ENCODE measurements at regions not wholly inside any gene's neighbourhood (a gene's known extent, or its start where the extent isn't known, plus 50 kb on each side); places are given as distances from the start of the nearest gene placed in this dataset.

DNA sequence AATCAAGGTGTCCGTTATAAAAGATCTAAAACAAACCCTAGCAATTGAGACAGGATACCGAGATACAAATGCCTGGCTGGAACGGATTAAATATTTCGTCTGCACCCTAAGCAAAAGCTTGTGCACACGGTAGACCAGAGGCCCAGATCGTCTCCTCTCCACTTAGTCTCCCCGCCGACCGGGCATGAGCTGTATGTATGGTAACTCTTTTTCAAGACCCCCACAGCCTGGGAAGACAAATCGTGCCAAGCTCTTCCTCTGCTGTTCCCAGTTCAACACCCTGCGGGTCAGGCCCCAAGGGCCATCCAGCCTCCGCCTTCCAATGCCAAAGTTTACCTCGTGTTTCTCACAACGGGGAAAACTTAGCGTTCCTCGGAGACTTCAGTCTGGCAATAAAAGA is 285.7 kb upstream of the GALNT17 start:
- TF ChIP-seq, protein P1, sequence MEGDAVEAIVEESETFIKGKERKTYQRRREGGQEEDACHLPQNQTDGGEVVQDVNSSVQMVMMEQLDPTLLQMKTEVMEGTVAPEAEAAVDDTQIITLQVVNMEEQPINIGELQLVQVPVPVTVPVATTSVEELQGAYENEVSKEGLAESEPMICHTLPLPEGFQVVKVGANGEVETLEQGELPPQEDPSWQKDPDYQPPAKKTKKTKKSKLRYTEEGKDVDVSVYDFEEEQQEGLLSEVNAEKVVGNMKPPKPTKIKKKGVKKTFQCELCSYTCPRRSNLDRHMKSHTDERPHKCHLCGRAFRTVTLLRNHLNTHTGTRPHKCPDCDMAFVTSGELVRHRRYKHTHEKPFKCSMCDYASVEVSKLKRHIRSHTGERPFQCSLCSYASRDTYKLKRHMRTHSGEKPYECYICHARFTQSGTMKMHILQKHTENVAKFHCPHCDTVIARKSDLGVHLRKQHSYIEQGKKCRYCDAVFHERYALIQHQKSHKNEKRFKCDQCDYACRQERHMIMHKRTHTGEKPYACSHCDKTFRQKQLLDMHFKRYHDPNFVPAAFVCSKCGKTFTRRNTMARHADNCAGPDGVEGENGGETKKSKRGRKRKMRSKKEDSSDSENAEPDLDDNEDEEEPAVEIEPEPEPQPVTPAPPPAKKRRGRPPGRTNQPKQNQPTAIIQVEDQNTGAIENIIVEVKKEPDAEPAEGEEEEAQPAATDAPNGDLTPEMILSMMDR (IDR thresholded peaks at IDR 0.05; ENCODE audit: low read depth, low read length): no peak
- no peak overlapping the region for H3K4me3 ChIP-seq (replicated peaks in 1 of 2; ENCODE audit: low read depth in 2 of 2, low read length in 2 of 2)
- no peak for DNase-seq (ENCODE audit: low read depth in 2 of 2)

DNA sequence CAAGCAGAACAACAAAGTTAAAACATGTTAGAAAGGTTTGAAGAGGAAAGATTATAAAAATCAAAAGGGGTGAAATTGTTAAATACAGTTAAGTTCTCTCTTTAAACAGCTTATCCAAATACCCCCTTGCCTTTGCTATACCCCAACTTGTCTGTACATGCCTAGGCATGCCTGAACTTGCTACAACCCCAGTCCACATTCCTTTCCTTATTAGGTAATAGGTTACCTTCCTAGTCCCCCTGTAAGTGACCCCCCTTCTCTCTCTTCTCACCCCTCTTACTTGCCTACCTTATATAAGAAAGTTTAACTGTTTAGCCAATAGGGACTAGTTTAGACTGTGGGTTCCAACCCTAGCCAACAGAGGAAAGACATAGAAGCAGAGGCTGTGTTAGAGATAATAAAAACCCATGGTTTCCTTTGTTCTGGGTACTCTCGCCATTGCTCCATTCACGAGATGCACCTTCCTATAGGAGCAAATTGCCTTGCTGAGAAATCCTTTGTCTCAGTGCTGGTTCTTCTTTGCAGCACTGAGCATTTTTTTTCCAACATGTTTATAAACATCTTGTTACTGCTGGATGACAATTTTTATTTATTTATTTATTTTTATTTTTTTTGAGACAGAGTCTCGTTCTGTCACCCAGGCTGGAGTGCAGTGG is 282.2 kb upstream of the GALNT17 start:
- no peak for DNase-seq (ENCODE audit: low read depth in 2 of 2)
- TF ChIP-seq, protein P1 (IDR thresholded peaks at IDR 0.05; ENCODE audit: low read depth, low read length): no peak
- no peak overlapping the region for H3K4me3 ChIP-seq (replicated peaks in 1 of 2; ENCODE audit: low read depth in 2 of 2, low read length in 2 of 2)

DNA sequence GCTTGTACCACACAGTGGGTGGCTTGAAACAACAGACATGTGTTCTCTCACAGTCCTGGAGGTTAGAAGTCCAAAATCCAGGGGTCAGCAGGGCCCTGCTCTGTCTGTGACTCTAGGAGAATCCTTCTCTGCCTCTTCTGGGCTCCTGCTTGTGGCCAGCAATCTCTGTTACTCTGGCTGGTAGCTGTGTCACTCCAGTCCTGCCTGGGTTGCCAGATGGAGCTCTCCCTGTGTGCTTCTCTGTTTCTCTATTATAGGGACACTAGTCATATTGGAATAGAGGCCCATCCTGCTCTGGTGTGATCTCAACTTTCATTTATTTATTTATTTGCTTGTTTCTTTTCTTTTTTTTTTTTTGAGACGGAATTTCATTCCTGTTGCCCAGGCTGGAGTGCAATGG is 276.6 kb upstream of the GALNT17 start:
- TF ChIP-seq, protein P1 (IDR thresholded peaks at IDR 0.05; ENCODE audit: low read depth, low read length): no peak
- DNase-seq (ENCODE audit: low read depth in 2 of 2): no peak
- no peak overlapping the region for H3K4me3 ChIP-seq (replicated peaks in 1 of 2; ENCODE audit: low read depth in 2 of 2, low read length in 2 of 2)

DNA sequence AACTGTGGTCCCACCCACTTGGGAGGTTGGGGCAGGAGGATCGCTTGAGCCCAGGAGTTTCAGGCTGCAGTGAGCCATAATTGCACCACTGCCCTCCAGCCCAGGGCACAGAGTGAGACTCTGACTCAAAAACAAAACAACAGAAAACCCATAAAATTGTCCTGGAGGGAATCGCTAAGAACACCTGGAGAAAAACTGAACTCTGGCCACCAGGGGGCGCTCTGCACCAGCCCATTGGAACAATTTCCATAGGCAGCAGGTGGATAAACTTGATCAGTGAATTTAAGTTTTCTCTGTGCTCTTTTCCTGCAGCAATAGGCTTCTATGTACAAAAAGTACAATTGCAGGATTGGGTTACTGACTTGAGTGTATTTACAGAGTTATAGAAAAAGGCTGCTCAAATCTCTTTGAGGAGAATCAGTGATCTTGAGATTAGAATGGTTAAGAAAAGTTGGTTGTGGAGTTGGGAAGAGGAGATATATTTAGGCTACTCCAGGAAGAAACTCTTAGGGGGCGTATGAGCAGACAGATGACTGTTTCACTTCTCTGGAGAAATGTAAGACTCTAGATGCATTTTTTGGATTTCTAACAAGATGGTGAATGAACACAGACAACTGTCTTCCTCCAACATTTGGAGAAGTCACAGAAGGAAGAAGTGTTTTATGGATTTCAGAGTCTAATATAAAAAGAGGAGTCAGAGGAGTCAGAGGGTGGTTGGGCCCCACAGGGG is 274.9 kb upstream of the GALNT17 start:
- TF ChIP-seq, protein P1 (IDR thresholded peaks at IDR 0.05; ENCODE audit: low read depth, low read length): peak; percentile 73
- no peak overlapping the region for H3K4me3 ChIP-seq (replicated peaks in 1 of 2; ENCODE audit: low read depth in 2 of 2, low read length in 2 of 2)
- peak; percentile 63 to 68 for DNase-seq (ENCODE audit: low read depth in 2 of 2)

DNA sequence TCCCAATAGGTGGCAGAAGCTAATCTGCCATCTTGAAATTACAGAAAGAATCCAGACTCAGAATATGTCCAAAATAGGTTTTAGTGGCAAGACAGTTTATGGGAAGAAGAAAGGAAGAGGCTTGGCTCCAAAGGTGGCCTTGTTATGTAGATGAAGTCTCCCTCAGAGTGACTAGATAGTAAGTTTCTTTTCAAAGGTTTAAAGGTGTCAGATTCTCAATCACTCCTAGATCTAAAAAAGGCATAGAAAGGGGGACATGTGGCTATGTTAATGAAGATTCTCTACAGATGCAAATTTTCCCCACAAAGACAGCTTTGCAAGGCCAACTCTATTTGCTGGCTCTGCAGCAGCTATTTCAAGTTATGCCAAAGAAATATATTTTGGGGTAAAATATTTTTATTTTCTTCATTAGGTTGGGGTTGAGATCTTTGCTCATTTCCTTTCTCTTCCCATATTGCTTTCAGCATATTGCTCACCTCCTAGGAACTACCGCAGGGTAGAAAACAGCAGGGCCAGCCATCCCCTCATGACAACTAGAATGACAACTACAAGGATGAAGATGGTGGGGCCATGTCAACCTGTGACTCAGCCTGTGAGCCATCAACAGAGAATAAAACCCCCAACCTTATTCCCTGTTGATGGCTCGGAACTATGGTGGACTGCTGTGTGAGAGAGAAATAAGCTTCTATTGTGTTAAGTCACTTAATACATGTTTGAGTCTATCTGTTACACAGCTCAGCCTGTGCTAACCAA is 274.0 kb upstream of the GALNT17 start:
- TF ChIP-seq, protein P1 (IDR thresholded peaks at IDR 0.05; ENCODE audit: low read depth, low read length): no peak
- no peak for DNase-seq (ENCODE audit: low read depth in 2 of 2)
- H3K4me3 ChIP-seq (replicated peaks in 1 of 2; ENCODE audit: low read depth in 2 of 2, low read length in 2 of 2): no peak overlapping the region

DNA sequence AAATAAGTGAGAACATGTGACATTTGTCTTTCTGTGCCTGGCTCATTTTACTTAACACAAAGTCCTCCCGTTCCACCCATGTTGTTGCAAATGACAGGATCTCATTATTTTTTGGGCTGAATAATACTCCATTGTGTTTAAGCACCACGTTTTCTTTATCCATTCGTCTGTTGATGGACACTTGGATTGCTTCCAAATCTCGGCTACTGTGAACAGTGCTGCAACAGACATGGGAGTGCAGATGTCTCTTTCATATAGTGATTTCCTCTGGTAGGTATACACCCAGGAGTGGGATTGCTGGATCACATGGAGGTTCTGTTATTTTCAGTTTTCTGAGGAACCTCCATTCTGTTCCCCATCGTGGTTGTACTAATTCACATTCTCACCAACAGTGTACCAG is 264.4 kb upstream of the GALNT17 start:
- DNase-seq (ENCODE audit: low read depth in 2 of 2): no peak
- no peak overlapping the region for H3K4me3 ChIP-seq (replicated peaks in 1 of 2; ENCODE audit: low read depth in 2 of 2, low read length in 2 of 2)
- TF ChIP-seq, protein P1 (IDR thresholded peaks at IDR 0.05; ENCODE audit: low read depth, low read length): no peak

Data from cardiac fibroblast (primary cell).